Anterior cingulate cortex (tissue), 58 donors: ENCODE measurements at regions not wholly inside any gene's neighbourhood (a gene's known extent, or its start where the extent isn't known, plus 50 kb on each side); places are given as distances from the start of the nearest gene placed in this dataset.
"Not testable (repeated sequence)": the region's sequence is repeated elsewhere in the genome, so short reads cannot be mapped to it uniquely, and the experiment has no call there.

Experiments used
- DNase-seq, 58 donors: peaks; one replicate each; lab custom pipeline; 2025; lab: John Stamatoyannopoulos, UW

DNA sequence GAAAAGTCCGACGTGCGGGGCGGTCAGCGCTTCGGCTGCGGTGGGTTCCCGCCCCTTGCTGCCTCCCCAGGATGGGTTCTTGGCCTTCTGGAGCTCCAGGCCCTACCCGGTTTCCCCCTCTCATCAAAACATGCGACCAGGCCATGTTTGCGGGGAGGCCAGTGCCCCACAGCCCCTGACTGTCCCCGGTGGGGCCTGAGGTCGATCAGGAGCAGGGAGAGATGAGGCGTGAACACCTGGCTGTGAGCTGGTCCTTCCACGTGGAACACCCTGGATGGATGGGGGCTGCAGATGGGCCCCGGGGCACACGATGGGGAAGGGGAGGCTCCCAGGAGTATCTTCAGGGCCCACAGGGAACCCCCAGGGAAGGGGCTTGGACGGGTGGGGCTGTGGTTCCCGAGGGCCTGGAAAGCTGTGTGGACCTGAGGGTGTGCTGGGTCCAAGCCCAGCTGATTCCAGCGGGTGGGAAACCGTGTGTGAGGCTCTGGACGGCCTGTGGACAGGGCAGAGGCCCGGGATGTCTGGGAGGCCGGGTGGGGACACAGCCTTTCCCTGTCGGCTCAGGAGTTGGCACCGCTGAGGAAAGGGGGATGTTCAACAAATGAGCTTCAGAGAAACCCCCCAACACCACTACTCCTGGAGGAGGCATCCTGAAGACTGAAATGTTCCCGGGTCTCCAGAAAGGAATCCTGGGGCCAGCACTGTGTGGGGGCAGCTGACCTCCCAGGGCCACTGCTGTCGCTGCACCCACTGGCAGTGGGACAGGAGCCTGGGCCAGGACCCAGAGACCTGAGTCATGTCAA is 187.0 kb upstream of the C14orf180 start:
- no peak for DNase-seq

- no peak for DNase-seq
Measured at GRCh38 chr14:104393199-104393897, 186.2 kb upstream of the C14orf180 start.

DNA sequence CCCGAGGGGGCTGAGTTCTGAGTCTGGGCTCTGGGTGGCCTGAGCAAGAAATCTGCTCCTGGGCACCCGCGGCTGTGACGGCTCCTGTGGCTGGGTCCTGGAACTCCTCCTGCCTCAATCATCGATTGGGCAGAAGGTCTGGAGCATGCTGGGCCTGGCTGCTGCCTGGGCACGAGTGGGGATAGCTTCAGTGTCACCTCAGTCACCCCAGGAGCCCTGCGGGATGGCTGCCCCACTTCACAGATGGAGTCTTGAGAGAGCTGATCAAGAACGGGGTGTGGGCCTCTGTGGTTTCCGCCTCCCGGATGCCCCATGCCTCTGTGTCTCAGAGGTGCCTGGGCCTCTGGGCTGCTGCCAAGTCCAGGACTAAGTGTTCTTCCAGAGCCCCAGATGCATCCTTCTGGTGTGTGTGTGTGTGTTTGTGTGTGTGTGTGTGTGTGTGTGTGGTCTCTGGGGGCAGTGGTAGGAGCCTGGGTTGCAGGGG is 185.6 kb upstream of the C14orf180 start:
- no peak for DNase-seq

GRCh38 chr14:104394409-104394851 is 185.1 kb upstream of the C14orf180 start:
- DNase-seq: no peak

DNA sequence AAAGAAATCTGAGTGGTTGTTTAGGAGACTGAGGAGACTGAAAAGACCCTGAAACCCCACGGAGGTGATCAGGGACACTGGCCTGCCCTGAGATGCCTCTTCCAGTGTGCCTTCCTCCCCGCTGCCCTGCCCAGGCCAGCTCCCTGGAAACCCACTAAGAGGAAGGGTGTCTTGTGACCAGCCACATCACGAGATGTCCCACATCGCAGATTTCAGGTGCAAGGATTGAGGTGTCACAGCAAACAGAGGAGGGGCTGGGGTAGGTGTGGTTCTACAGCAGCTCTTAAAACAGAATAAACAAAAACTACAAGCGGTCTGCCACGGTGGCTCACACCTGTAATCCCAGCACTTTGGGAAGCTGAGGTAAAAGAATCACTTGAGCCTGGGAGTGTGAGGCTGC is 184.3 kb upstream of the C14orf180 start:
- no peak for DNase-seq

DNA sequence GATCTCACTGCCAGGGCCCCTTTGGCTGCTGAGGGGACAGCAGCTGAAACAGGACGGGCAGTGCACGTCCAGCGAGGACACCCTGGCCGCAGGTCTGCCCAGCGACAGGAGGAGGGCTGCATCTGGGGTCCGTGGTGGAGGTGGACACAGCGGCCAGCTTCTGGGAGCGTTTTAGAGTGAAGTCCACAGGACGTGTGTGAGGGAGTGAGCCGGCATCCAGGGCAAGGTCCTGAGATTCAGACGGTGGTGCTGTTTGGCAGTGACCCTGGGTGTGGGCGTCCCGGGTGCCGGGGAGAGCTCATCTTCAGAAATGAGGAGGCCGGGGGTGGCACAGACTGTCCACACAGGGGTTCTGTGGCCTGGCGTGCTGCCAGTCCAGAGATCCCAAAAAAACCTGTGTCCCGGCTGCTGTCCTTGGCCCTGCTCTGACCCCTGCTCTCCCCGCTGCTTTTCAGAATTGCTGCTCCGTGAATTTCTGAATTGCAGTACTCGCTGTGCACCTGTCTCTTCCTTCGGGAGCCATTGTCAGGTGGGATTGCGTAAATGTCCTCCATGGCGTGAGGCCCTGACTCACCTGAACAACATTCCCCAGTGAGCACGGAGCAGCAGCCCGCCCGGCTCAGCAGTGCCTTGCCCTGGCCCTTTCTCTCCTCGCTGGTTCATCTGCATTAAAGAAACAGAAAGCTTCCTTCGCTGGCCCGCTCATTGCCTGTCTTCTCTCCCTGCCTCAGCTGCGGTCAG is 183.5 kb upstream of the C14orf180 start:
- DNase-seq: no peak

- no peak for DNase-seq
Measured at GRCh38 chr14:104396682-104397470, 182.7 kb upstream of the C14orf180 start.

GRCh38 chr14:104397956-104398355 is 181.6 kb upstream of the C14orf180 start:
- no peak for DNase-seq

DNA sequence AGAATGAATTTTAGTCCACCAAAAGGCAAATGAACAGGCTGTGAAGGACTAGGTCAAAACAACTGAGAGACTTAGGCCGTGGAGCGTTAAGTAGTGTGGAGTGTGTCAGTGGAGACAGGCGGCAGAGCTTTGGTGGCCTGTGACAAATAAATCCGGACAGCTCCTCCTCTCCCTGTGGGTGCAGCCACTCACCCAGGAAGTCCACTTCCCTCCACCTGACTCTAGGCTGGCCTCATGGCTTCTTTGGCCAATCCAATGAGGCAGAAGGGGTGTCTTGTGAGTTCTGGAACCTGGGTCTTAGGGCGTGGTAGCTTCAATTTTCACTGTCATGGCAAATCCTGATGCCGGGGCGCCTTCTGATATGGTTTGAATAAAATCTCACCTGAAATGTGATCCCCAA is 180.9 kb upstream of the C14orf180 start:
- no peak for DNase-seq

- DNase-seq: no peak
Measured at GRCh38 chr14:104399432-104400155, 180.0 kb upstream of the C14orf180 start.

GRCh38 chr14:104400355-104400754 is 179.2 kb upstream of the C14orf180 start:
- no peak for DNase-seq

GRCh38 chr14:104401785-104402184 is 177.8 kb upstream of the C14orf180 start:
- no peak for DNase-seq

- not testable (repeated sequence) for DNase-seq
Measured at GRCh38 chr14:104402303-104402702, 177.3 kb upstream of the C14orf180 start.

DNA sequence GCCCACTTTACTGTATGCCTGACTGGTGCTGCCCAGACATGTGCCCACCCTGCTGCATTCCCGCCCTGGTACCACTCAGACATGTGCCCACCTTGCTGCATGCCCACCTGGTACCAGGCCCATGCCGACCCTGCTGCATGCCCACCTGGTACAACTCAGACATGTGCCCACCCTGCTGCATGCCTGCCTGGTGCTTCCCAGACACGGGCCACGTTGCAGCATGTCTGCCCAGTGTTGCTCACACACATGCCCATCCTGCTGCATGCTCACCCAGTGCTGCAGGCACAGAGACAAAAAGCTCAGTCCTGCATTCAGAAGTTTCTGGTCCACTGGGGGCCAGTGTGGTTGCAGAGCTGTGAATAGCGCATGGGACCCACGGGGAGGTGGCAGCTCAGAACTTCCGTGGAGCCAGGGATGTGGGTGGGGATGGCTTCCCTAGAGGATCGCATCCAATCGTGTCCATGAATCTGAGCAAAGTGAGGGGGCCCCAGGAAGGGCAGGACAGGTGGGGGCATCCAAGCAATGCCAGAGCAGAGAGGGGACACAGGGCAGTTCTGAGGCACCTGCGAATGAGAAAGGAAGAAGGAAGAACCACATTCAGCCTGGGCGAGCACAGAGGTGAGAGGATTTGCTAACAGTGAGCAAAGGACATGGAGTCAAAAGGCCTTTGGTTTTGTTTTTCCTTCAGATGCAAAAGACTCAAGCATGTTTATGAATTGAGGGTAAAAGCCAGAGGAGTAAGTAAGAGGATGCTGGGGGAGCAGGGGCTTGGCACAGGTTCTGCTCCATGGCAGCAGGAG is 175.9 kb upstream of the C14orf180 start:
- DNase-seq: no peak

DNA sequence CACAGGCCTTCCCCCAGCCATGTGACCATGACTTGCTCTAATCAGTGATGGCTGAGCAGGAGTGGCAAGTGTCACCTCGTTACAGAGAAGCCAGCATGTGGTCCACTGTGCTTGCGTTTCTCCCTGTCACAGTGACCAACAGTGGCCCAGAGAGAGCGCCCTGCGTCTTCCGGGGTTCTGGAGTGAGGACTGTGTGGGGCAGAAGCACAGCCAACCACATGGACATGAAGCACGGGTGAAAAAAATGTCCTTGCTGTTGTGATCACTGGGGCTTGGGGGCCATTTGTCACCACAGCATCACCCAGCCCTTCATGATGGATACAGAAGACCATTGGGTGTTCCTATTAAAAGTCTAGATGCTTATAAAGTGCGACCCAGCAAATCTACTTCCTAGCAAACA is 174.6 kb upstream of the C14orf180 start:
- no peak for DNase-seq

DNA sequence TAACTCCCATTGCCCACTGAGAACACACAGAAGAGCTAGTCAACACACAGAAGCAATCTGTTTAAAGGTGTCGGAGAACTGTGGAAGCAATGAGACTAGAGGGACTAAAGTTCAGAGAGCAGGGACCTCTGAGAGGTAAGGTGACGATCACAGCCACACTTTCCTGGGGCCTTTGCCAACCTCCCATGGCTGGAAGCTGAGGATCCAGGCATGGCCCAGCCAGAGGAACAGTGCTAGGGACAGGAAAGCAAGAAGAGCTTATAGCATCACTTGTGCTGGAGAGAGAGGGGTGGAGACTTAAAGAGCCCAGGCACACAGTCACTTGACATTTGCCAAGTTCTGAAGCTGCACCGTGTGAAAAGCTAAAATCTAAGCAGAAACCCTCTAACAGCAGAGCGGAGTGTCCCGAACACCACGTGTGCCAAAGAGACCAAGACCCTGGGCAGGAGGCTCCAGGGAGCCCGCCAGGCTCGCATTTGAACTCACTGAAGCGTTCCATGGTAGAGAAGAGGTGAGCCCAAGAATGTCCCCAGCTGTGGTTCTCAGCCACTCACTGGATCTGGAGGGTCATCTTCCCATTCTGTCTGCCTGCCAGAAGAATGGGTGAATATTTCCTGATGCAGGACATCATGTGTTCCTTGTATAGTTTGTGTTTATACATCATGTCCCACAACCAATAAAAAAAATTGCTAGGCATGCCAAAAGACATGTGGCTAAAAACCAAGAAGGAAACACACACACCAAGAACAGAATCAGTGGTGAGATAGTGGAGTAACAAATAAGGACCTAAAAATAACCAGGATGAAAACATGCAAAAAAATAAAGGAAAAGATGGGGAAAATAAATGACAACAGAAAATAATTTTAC is 174.0 kb upstream of the C14orf180 start:
- DNase-seq: no peak

- DNase-seq: no peak
Measured at GRCh38 chr14:104406831-104407230, 172.7 kb upstream of the C14orf180 start.

DNA sequence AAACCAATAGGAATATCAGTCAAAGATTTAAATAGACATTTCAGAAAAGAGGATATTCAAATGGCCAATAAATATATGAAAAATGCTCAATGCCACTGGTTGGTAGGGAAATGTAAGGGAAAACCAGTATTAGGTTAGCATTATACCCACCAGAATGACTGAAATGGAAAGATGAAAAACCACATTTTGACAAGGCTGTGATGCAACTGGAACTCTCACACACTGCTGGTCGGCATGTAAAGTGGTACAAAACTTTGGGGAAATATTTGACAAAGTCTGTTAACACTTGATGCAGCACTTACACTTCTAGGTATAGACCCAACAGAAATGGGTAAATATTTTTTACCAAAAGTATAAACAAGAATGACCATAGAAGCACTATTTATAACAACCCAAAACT is 163.2 kb upstream of the C14orf180 start:
- DNase-seq: no peak
